ENCODE measurements at regions not wholly inside any gene's neighbourhood (a gene's known extent, or its start where the extent isn't known, plus 50 kb on each side); places are given as distances from the start of the nearest gene placed in this dataset.

DNA sequence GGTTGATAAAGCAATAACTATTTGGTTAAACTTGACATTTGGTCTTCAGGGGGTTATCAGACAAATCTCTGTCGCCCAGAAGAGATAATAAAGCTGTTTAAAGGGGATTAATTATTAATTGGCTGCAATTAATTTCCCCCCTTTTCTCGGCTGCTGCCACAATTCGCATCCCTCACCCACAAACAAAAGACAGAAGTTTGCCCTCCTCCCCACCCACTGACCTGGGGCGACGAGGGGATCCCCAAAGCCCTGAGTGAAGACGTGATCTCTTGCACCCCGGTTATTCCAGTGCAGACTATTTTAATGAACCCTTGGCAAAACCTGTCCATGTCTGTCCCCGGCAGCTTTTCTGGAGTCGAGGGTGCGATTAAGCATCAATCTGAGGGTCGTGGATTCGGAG is 55.7 kb upstream of the TMEM33 start:
- ChIA-PET CTCF (no interaction called here), POLR2A (no interaction called here)

DNA sequence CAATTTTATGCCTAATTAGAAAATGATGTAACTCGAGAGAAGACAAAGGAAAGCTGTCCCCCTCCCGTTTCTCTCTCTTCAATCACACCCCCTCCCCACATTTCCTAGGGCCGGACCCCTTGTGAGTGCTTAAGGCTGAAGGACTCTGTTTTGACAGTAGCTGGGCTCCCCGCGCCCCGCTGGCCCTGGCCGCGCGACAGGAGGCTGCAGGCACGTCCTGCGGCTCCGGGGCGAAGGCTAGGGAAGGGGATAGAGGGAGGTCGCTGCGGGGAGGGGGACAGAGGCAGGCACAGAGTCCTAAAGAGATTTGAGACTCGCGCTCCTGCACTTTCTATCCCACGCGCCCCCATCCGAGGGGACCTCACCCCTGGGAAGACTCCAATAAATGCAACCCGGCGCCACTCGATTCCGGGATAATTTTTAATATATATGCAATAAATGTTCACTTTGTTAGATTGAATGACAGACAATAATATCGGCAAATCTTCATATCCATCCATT is 56.2 kb upstream of the TMEM33 start:
- ChIA-PET POLR2A (no interaction called here), CTCF (no interaction called here)
- no peak for TF ChIP-seq TARDBP (IDR thresholded peaks at IDR 0.05)
- no peak for TF ChIP-seq CTBP1 (IDR thresholded peaks at IDR 0.05; ENCODE audit: borderline replicate concordance)
- TF ChIP-seq SP1 (IDR thresholded peaks at IDR 0.05) = no peak
- TF ChIP-seq L3MBTL2 (conservative IDR thresholded peaks at IDR 0.05) = no peak
- TF ChIP-seq BHLHE40 (IDR thresholded peaks at IDR 0.05; ENCODE audit: borderline replicate concordance) = no peak
- DNase-seq (ENCODE audit: extremely low spot score) = no peak

More for the DNA sequence above, 55.7 kb upstream of the TMEM33 start:
- no peak for DNase-seq (ENCODE audit: extremely low spot score)
- TF ChIP-seq L3MBTL2 (conservative IDR thresholded peaks at IDR 0.05) (no peak), SP1 (IDR thresholded peaks at IDR 0.05) (no peak), FOXK2 (IDR thresholded peaks at IDR 0.05) (no peak), FOXM1 (IDR thresholded peaks at IDR 0.05; ENCODE audit: borderline replicate concordance) (no peak), CTBP1 (IDR thresholded peaks at IDR 0.05; ENCODE audit: borderline replicate concordance) (no peak), NFRKB (IDR thresholded peaks at IDR 0.05) (no peak), ZNF384 (IDR thresholded peaks at IDR 0.05) (no peak), FOXA1 (IDR thresholded peaks at IDR 0.05) (no peak), ELF4 (IDR thresholded peaks at IDR 0.05) (no peak), BHLHE40 (IDR thresholded peaks at IDR 0.05; ENCODE audit: borderline replicate concordance) (no peak), TARDBP (IDR thresholded peaks at IDR 0.05) (no peak), SUZ12 (IDR thresholded peaks at IDR 0.05) (no peak), LEF1 (IDR thresholded peaks at IDR 0.05; ENCODE audit: borderline replicate concordance) (no peak), ARNT (IDR thresholded peaks at IDR 0.05) (no peak), HDGF (IDR thresholded peaks at IDR 0.05; ENCODE audit: borderline replicate concordance) (no peak)
- TF ChIP-seq, protein P1, sequence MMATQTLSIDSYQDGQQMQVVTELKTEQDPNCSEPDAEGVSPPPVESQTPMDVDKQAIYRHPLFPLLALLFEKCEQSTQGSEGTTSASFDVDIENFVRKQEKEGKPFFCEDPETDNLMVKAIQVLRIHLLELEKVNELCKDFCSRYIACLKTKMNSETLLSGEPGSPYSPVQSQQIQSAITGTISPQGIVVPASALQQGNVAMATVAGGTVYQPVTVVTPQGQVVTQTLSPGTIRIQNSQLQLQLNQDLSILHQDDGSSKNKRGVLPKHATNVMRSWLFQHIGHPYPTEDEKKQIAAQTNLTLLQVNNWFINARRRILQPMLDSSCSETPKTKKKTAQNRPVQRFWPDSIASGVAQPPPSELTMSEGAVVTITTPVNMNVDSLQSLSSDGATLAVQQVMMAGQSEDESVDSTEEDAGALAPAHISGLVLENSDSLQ (IDR thresholded peaks at IDR 0.05) = no peak

- POLR2A ChIA-PET = no interaction called here
- no peak for TF ChIP-seq SUZ12 (IDR thresholded peaks at IDR 0.05)
- TF ChIP-seq SP1 (IDR thresholded peaks at IDR 0.05) = no peak
- TF ChIP-seq BHLHE40 (IDR thresholded peaks at IDR 0.05; ENCODE audit: borderline replicate concordance) = no peak
- no peak for TF ChIP-seq FOXK2 (IDR thresholded peaks at IDR 0.05)
- no peak for TF ChIP-seq CTBP1 (IDR thresholded peaks at IDR 0.05; ENCODE audit: borderline replicate concordance)
- no peak for TF ChIP-seq HDGF (IDR thresholded peaks at IDR 0.05; ENCODE audit: borderline replicate concordance)
- no peak for TF ChIP-seq ELF4 (IDR thresholded peaks at IDR 0.05)
- TF ChIP-seq ZNF384 (IDR thresholded peaks at IDR 0.05) = no peak
- no peak for TF ChIP-seq ARNT (IDR thresholded peaks at IDR 0.05)
- no peak for TF ChIP-seq LEF1 (IDR thresholded peaks at IDR 0.05; ENCODE audit: borderline replicate concordance)
- no peak for TF ChIP-seq L3MBTL2 (conservative IDR thresholded peaks at IDR 0.05)
- TF ChIP-seq FOXM1 (IDR thresholded peaks at IDR 0.05; ENCODE audit: borderline replicate concordance) = no peak
- TF ChIP-seq, protein P1 (IDR thresholded peaks at IDR 0.05) = no peak
- no peak for TF ChIP-seq FOXA1 (IDR thresholded peaks at IDR 0.05)
- TF ChIP-seq NFRKB (IDR thresholded peaks at IDR 0.05) = no peak
- no peak for TF ChIP-seq TARDBP (IDR thresholded peaks at IDR 0.05)
- CTCF ChIA-PET = no interaction called here
- no peak for DNase-seq (ENCODE audit: extremely low spot score)
Measured at GRCh38 chr4:41878170-41878969, 56.9 kb upstream of the TMEM33 start.

- POLR2A ChIA-PET = no interaction called here
- CTCF ChIA-PET = no interaction called here
- TF ChIP-seq L3MBTL2 (conservative IDR thresholded peaks at IDR 0.05) (no peak), ZNF384 (IDR thresholded peaks at IDR 0.05) (no peak), CTBP1 (IDR thresholded peaks at IDR 0.05; ENCODE audit: borderline replicate concordance) (no peak), SP1 (IDR thresholded peaks at IDR 0.05) (no peak), ELF4 (IDR thresholded peaks at IDR 0.05) (no peak), SUZ12 (IDR thresholded peaks at IDR 0.05) (no peak), FOXK2 (IDR thresholded peaks at IDR 0.05) (no peak), NFRKB (IDR thresholded peaks at IDR 0.05) (no peak), FOXA1 (IDR thresholded peaks at IDR 0.05) (no peak)
- TF ChIP-seq, protein P1 (IDR thresholded peaks at IDR 0.05) = no peak
- DNase-seq (ENCODE audit: extremely low spot score) = no peak
Measured at GRCh38 chr4:41877020-41877796, 58.0 kb upstream of the TMEM33 start.

GRCh38 chr4:41874873-41875272 is 60.4 kb upstream of the TMEM33 start:
- TF ChIP-seq SP1 (IDR thresholded peaks at IDR 0.05) (no peak), ELF4 (IDR thresholded peaks at IDR 0.05) (no peak), FOXA1 (IDR thresholded peaks at IDR 0.05) (no peak), ZNF384 (IDR thresholded peaks at IDR 0.05) (no peak), FOXK2 (IDR thresholded peaks at IDR 0.05) (no peak), ARNT (IDR thresholded peaks at IDR 0.05) (no peak), CTBP1 (IDR thresholded peaks at IDR 0.05; ENCODE audit: borderline replicate concordance) (no peak)
- TF ChIP-seq, protein P1 (IDR thresholded peaks at IDR 0.05) = no peak
- no peak for DNase-seq (ENCODE audit: extremely low spot score)
- POLR2A ChIA-PET = no interaction called here
- CTCF ChIA-PET = no interaction called here
